Panc1 (cell line): ENCODE measurements at regions not wholly inside any gene's neighbourhood (a gene's known extent, or its start where the extent isn't known, plus 50 kb on each side); places are given as distances from the start of the nearest gene placed in this dataset.

Experiments
- ATAC-seq: fragments of 200-7000 bp; cut with Tn5 transposase; 2 replicates; pipeline ENCODE4 v1.9.1; 2020; ENCODE audit warnings: mild to moderate bottlenecking, moderate library complexity
- BruUV-seq: library from RNA; stranded (reverse); fragments of 400-500 nt; replicated peaks from 2 replicates; lab custom pipeline; 2021; lab: Mats Ljungman, UMichigan
- CTCF ChIA-PET: fragments of 300-600 bp; sonication (Branson Sonifier 250); formaldehyde crosslinking; loops from one replicate; lab custom pipeline; 2022; ENCODE audit warnings: antibody characterized with exemption; lab: Charles Lee
- POLR2A ChIA-PET: fragments of 300-600 bp; sonication (Branson Sonifier 250); formaldehyde crosslinking; loops from one replicate; lab custom pipeline; 2022; ENCODE audit warnings: antibody characterized with exemption; lab: Charles Lee
- DNase-seq: peaks from one replicate; pipeline ENCODE4 v3.0.0-alpha.2; 2010; ENCODE audit warnings: low read depth, low spot score
- H3K27ac ChIP-seq: 2 replicates; pipeline ENCODE4 v1.5.1; 2011; ENCODE audit warnings: mild to moderate bottlenecking, low read length, inconsistent platforms
- H3K27me3 ChIP-seq: fragments of 200-500 bp; sonication (Bioruptor generic); 2 replicates; pipeline ENCODE4 v1.6.0; 2014; ENCODE audit warnings: low read length, inconsistent platforms; ENCODE audit not compliant: control insufficient read depth, insufficient read depth
- H3K36me3 ChIP-seq: fragments of 200-500 bp; sonication (Bioruptor generic); 2 replicates; pipeline ENCODE4 v1.5.1; 2014; ENCODE audit warnings: inconsistent platforms, mild to moderate bottlenecking, low read length, moderate library complexity; ENCODE audit not compliant: control insufficient read depth, insufficient read depth
- H3K4me1 ChIP-seq: 2 replicates; pipeline ENCODE4 v1.5.1; 2011; ENCODE audit warnings: inconsistent platforms, mild to moderate bottlenecking, low read length, moderate library complexity; ENCODE audit not compliant: control insufficient read depth, insufficient read depth
- H3K4me3 ChIP-seq, 2 experiments: 2 replicates each; pipeline ENCODE4 v1.5.1; 2011 to 2012; ENCODE audit warnings: low read depth in 2 of 2, low read length in 2 of 2, mild to moderate bottlenecking in 2 of 2, inconsistent platforms in 1 of 2, moderate library complexity in 1 of 2
- H3K9me3 ChIP-seq: fragments of 200-500 bp; sonication (Bioruptor generic); 2 replicates; pipeline ENCODE4 v1.5.1; 2014; ENCODE audit warnings: low read depth, mild to moderate bottlenecking, inconsistent platforms, low read length, moderate library complexity; ENCODE audit not compliant: control insufficient read depth, insufficient read depth
- CTCF ChIP-seq: fragments of 450-650 bp; IDR thresholded peaks from 2 replicates; pipeline ENCODE4 v1.5.1; 2017; ENCODE audit warnings: mild to moderate bottlenecking
- POLR2AphosphoS5 ChIP-seq: IDR thresholded peaks from 2 replicates; pipeline ENCODE4 v1.6.1; 2012; ENCODE audit warnings: mild to moderate bottlenecking, low read depth, low read length, moderate library complexity
- REST ChIP-seq, 2 experiments: IDR thresholded peaks; 2 replicates each; pipeline ENCODE4 v1.6.1; 2011 to 2012; ENCODE audit warnings: low read depth in 2 of 2, control low read depth in 1 of 2, low read length in 1 of 2, mild to moderate bottlenecking in 1 of 2, moderate library complexity in 1 of 2; ENCODE audit not compliant: insufficient read depth in 1 of 2
- SIN3A ChIP-seq: IDR thresholded peaks from 2 replicates; pipeline ENCODE4 v1.6.1; 2012; ENCODE audit warnings: low read depth, mild to moderate bottlenecking, low read length, moderate library complexity, borderline replicate concordance; ENCODE audit not compliant: insufficient read depth
- TCF7L2 ChIP-seq: IDR thresholded peaks from 2 replicates; pipeline ENCODE4 v1.6.1; 2011; ENCODE audit warnings: mild to moderate bottlenecking, low read depth, low read length, inconsistent platforms
- in situ Hi-C: cut with HindIII; loops from 2 replicates; pipeline ENCODE4 v1.10.0; 2016; ENCODE audit warnings: low sequenced_read_pairs, low pct_unique_long_range_greater_than_20kb
- intact Hi-C: fragments of 100-400 bp; cut with micrococcal nuclease; formaldehyde crosslinking; loops from one replicate; pipeline ENCODE4 v1.10.0; 2022; ENCODE audit not compliant: unreplicated experiment

- intact Hi-C loops = no loop called here
- TF ChIP-seq REST (IDR thresholded peaks at IDR 0.05; ENCODE audit: insufficient read depth in 1 of 2, low read depth in 2 of 2, low read length in 1 of 2) (no peak), CTCF (no peak), SIN3A (no peak)
- Histone ChIP-seq H3K27ac (peak overlapping the region; percentile 76), H3K4me1 (peaks cover 18% of the 10 kb centered on the region), H3K27me3 (no peaks in the 10 kb centered on the region), H3K36me3 (no peaks in the 10 kb centered on the region), H3K4me3 (no peak overlapping the region), H3K9me3 (peaks cover 9% of the 10 kb centered on the region; the same call in 1 of the 2 replicates)
- ATAC-seq (peak; percentile 40; the same call in 1 of the 2 replicates), DNase-seq (no peak)
- in situ Hi-C loops = no loop called here
- POLR2A ChIA-PET = interaction anchor here (0.7 kb wide), 1 partner anchor 10 kb away, joined by 3 read pairs; no protein-coding TSS in a partner anchor
- CTCF ChIA-PET = no interaction called here
- BruUV-seq = no TSS peak
These were observed 319.4 kb downstream of the TGFB2 start for GRCh38 chr1:218664385-218665170.

- ATAC-seq (peak; percentile 86), DNase-seq (no peak)
- POLR2A ChIA-PET = no interaction called here
- in situ Hi-C loops (no loop called here), intact Hi-C loops (no loop called here)
- Histone ChIP-seq H3K4me1 (peaks cover 14% of the 10 kb centered on the region), H3K9me3 (peaks cover 9% of the 10 kb centered on the region; the same call in 1 of the 2 replicates), H3K36me3 (no peaks in the 10 kb centered on the region), H3K4me3 (no peak overlapping the region), H3K27ac (peak overlapping the region; percentile 76), H3K27me3 (no peaks in the 10 kb centered on the region)
- no peak for TF ChIP-seq SIN3A
- CTCF ChIA-PET = no interaction called here
- BruUV-seq = no TSS peak
These were observed 320.1 kb downstream of the TGFB2 start for GRCh38 chr1:218665221-218665620.

- H3K4me1 ChIP-seq = peaks cover 8% of the 10 kb centered on the region; the same call in 1 of the 2 replicates
- peaks cover 9% of the 10 kb centered on the region; the same call in 1 of the 2 replicates for H3K9me3 ChIP-seq
- no peaks in the 10 kb centered on the region for H3K27me3 ChIP-seq
- H3K27ac ChIP-seq = peak overlapping the region; percentile 76
- no peak for DNase-seq
- ATAC-seq = no peak
- in situ Hi-C loops = no loop called here
- H3K36me3 ChIP-seq = no peaks in the 10 kb centered on the region
- TF ChIP-seq REST (IDR thresholded peaks at IDR 0.05; ENCODE audit: insufficient read depth in 1 of 2, low read depth in 2 of 2, low read length in 1 of 2) (no peak), POLR2AphosphoS5 (no peak), TCF7L2 (no peak), SIN3A (no peak), CTCF (no peak)
- no peak overlapping the region for H3K4me3 ChIP-seq
- ChIA-PET POLR2A (no interaction called here), CTCF (no interaction called here)
- BruUV-seq = no TSS peak
- intact Hi-C loops = no loop called here
These were observed 321.1 kb downstream of the TGFB2 start for GRCh38 chr1:218666263-218666662.
